ENCODE measurements at regions not wholly inside any gene's neighbourhood (a gene's known extent, or its start where the extent isn't known, plus 50 kb on each side); places are given as distances from the start of the nearest gene placed in this dataset.

GRCh38 chr1:244995602-244996400 lies 131.5 kb upstream of the HNRNPU start:
- TF ChIP-seq CTCF (IDR thresholded peaks at IDR 0.05; ENCODE audit: poor library complexity, severe bottlenecking): no peak
- no peak for ATAC-seq (ENCODE audit: low read depth)
- Histone ChIP-seq H3K4me1 (ENCODE audit: insufficient read depth, poor library complexity, severe bottlenecking) (no peaks in the 10 kb centered on the region), H3K9me3 (ENCODE audit: severe bottlenecking) (no peaks in the 10 kb centered on the region), H3K4me3 (ENCODE audit: severe bottlenecking) (no peak overlapping the region), H3K36me3 (ENCODE audit: low read depth) (no peaks in the 10 kb centered on the region), H3K27ac (ENCODE audit: poor library complexity, severe bottlenecking) (no peak overlapping the region), H3K27me3 (ENCODE audit: insufficient read depth, poor library complexity, severe bottlenecking) (no peaks in the 10 kb centered on the region)
- DNase-seq (ENCODE audit: low spot score): no peak

- H3K4me1 ChIP-seq (ENCODE audit: insufficient read depth, poor library complexity, severe bottlenecking): peaks cover 11% of the 10 kb centered on the region
- H3K4me3 ChIP-seq (ENCODE audit: severe bottlenecking): no peak overlapping the region
- no peaks in the 10 kb centered on the region for H3K36me3 ChIP-seq (ENCODE audit: low read depth)
- H3K27ac ChIP-seq (ENCODE audit: poor library complexity, severe bottlenecking): no peak overlapping the region
- no peaks in the 10 kb centered on the region for H3K27me3 ChIP-seq (ENCODE audit: insufficient read depth, poor library complexity, severe bottlenecking)
- no peaks in the 10 kb centered on the region for H3K9me3 ChIP-seq (ENCODE audit: severe bottlenecking)
- DNase-seq (ENCODE audit: low spot score) (no peak), ATAC-seq (ENCODE audit: low read depth) (no peak)
- TF ChIP-seq CTCF (IDR thresholded peaks at IDR 0.05; ENCODE audit: poor library complexity, severe bottlenecking): no peak
Observed at GRCh38 chr1:244992833-244993232, 128.5 kb upstream of the HNRNPU start.

DNA sequence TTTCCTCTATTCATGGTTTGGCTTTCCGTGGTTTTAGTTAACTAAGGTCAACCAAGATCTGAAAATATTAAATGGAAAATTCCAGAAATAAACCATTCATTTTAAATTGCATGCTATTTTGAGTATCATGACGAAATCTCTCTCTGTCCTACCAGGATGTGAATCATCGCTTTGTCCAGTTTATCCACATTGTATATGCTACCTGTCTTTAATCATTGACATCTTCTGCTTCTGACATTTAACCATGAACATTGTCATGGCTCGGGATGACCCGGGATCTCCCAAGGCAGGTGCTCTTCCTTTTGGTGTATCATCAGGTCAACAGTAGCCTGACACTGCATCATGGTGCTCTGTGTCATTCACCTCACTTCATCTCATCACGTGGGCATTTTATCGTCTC lies 125.5 kb upstream of the HNRNPU start:
- H3K36me3 ChIP-seq (ENCODE audit: low read depth): no peaks in the 10 kb centered on the region
- DNase-seq (ENCODE audit: low spot score) (no peak), ATAC-seq (ENCODE audit: low read depth) (peak; percentile 72)
- no peaks in the 10 kb centered on the region for H3K27me3 ChIP-seq (ENCODE audit: insufficient read depth, poor library complexity, severe bottlenecking)
- no peaks in the 10 kb centered on the region for H3K9me3 ChIP-seq (ENCODE audit: severe bottlenecking)
- TF ChIP-seq CTCF (IDR thresholded peaks at IDR 0.05; ENCODE audit: poor library complexity, severe bottlenecking): no peak
- no peak overlapping the region for H3K4me3 ChIP-seq (ENCODE audit: severe bottlenecking)
- no peak overlapping the region for H3K27ac ChIP-seq (ENCODE audit: poor library complexity, severe bottlenecking)
- H3K4me1 ChIP-seq (ENCODE audit: insufficient read depth, poor library complexity, severe bottlenecking): peaks cover 11% of the 10 kb centered on the region

GRCh38 chr1:244988521-244988920 lies 124.2 kb upstream of the HNRNPU start:
- Histone ChIP-seq H3K36me3 (ENCODE audit: low read depth) (no peaks in the 10 kb centered on the region), H3K9me3 (ENCODE audit: severe bottlenecking) (no peaks in the 10 kb centered on the region), H3K4me1 (ENCODE audit: insufficient read depth, poor library complexity, severe bottlenecking) (peaks cover 11% of the 10 kb centered on the region), H3K27me3 (ENCODE audit: insufficient read depth, poor library complexity, severe bottlenecking) (no peaks in the 10 kb centered on the region), H3K4me3 (ENCODE audit: severe bottlenecking) (no peak overlapping the region), H3K27ac (ENCODE audit: poor library complexity, severe bottlenecking) (no peak overlapping the region)
- ATAC-seq (ENCODE audit: low read depth) (no peak), DNase-seq (ENCODE audit: low spot score) (no peak)
- no peak for TF ChIP-seq CTCF (IDR thresholded peaks at IDR 0.05; ENCODE audit: poor library complexity, severe bottlenecking)

- no peak for DNase-seq (ENCODE audit: low spot score)
- no peak for TF ChIP-seq CTCF (IDR thresholded peaks at IDR 0.05; ENCODE audit: poor library complexity, severe bottlenecking)
Observed at GRCh38 chr1:244980605-244981004, 116.3 kb upstream of the HNRNPU start.

More at GRCh38 chr1:244980605-244981004, 116.3 kb upstream of the HNRNPU start:
- Histone ChIP-seq H3K9me3 (ENCODE audit: severe bottlenecking) (no peaks in the 10 kb centered on the region), H3K36me3 (ENCODE audit: low read depth) (no peaks in the 10 kb centered on the region), H3K27me3 (ENCODE audit: insufficient read depth, poor library complexity, severe bottlenecking) (no peaks in the 10 kb centered on the region), H3K4me3 (ENCODE audit: severe bottlenecking) (no peak overlapping the region), H3K4me1 (ENCODE audit: insufficient read depth, poor library complexity, severe bottlenecking) (no peaks in the 10 kb centered on the region), H3K27ac (ENCODE audit: poor library complexity, severe bottlenecking) (no peak overlapping the region)
- no peak for ATAC-seq (ENCODE audit: low read depth)

All from RWPE2 (cell line).